Right lobe of liver (tissue), 4 donors: ENCODE measurements at regions not wholly inside any gene's neighbourhood (a gene's known extent, or its start where the extent isn't known, plus 50 kb on each side); places are given as distances from the start of the nearest gene placed in this dataset.

Experiments used
- CTCF ChIP-seq, 4 donors: fragments of 200-600 bp in 3 of 4; fragments of 450-650 bp in 1 of 4; IDR thresholded peaks; one replicate each; pipeline versions ENCODE4 v1.5.1 to v1.8.0; 2016 to 2022; ENCODE audit warnings: antibody characterized with exemption in 4 of 4, mild to moderate bottlenecking in 2 of 4
- POLR2A ChIP-seq: fragments of 450-650 bp; IDR thresholded peaks from one replicate; pipeline ENCODE4 v1.6.1; 2017; ENCODE audit warnings: antibody characterized with exemption, mild to moderate bottlenecking
- donor health status: DM: no; HTN: no; CAD: no.
- donor health status: DM: no; HTN: no; CAD: no.
- donor health status: DM: no; HTN: yes; CAD: no.

- TF ChIP-seq CTCF (IDR thresholded peaks at IDR 0.05) (no peak), POLR2A (no peak)
Measured at GRCh38 chr5:98602534-98603112, 170.8 kb upstream of the RGMB start.
